VCaP (cell line): ENCODE measurements at regions not wholly inside any gene's neighbourhood (a gene's known extent, or its start where the extent isn't known, plus 50 kb on each side); places are given as distances from the start of the nearest gene placed in this dataset.

ENCODE experiments used
- H3K27ac ChIP-seq: fragments of 450-650 bp; 2 replicates; pipeline ENCODE4 v1.5.1; 2017
- CTCF ChIP-seq: fragments of 450-650 bp; conservative IDR thresholded peaks from 2 replicates; pipeline ENCODE4 v1.5.1; 2017; ENCODE audit warnings: mild to moderate bottlenecking, moderate library complexity

- H3K27ac ChIP-seq, result no peak overlapping the region
- TF ChIP-seq CTCF, result no peak
Measured at GRCh38 chr4:98193459-98194105, 50.3 kb upstream of the STPG2 start.
